ENCODE measurements at regions not wholly inside any gene's neighbourhood (a gene's known extent, or its start where the extent isn't known, plus 50 kb on each side); places are given as distances from the start of the nearest gene placed in this dataset.

- H3K27me3 ChIP-seq (ENCODE audit: control insufficient read depth in 2 of 2, insufficient read depth in 2 of 2, low read length in 2 of 2): no peaks in the 10 kb centered on the region
- H3K27ac ChIP-seq (ENCODE audit: low read depth in 2 of 2, low read length in 2 of 2): no peak overlapping the region
- H3K9me3 ChIP-seq (ENCODE audit: control insufficient read depth in 2 of 2, low read length in 2 of 2): no peaks in the 10 kb centered on the region
- H3K9ac ChIP-seq (ENCODE audit: low read depth in 1 of 2, low read length in 2 of 2): no peak overlapping the region
- H3K36me3 ChIP-seq (ENCODE audit: control insufficient read depth in 2 of 2, insufficient read depth in 2 of 2, low read length in 2 of 2): no peaks in the 10 kb centered on the region
- H3K4me3 ChIP-seq (ENCODE audit: low read length in 2 of 2): no peak overlapping the region
- H3K4me1 ChIP-seq (ENCODE audit: control insufficient read depth in 2 of 2, insufficient read depth in 2 of 2, low read length in 2 of 2): no peaks in the 10 kb centered on the region
Measured at GRCh38 chr5:105508519-105508918, 1945.9 kb upstream of the NUDT12 start.

DNA sequence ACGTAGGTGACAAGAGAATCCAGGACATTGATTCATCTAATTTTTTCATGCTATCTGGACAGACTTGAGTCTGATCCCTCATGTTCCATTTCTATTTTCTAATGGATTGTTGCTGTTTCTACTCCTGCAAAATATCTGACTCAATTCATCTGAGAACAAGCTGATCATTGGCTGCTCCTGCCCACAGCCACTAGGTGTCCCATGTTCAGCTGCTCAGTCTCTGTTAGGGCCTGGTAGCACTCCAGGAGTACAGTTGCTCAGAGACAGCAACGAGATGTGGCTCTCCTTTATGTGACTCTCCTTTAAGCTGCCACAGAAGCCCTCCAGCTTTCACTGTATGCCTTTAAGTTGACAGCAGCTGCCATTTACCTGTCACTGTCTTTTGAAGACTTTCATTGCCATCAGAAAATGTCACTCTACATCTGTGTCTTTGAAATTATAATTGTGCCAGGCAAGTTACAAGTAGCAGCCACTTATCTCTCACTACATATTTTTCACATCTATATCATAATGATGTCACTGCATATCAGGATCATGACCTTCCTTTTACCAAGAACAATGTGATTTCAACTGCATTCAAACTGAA is 1944.2 kb upstream of the NUDT12 start:
- Histone ChIP-seq H3K4me1 (ENCODE audit: control insufficient read depth in 2 of 2, insufficient read depth in 2 of 2, low read length in 2 of 2) (no peaks in the 10 kb centered on the region), H3K27ac (ENCODE audit: low read depth in 2 of 2, low read length in 2 of 2) (no peak overlapping the region), H3K27me3 (ENCODE audit: control insufficient read depth in 2 of 2, insufficient read depth in 2 of 2, low read length in 2 of 2) (no peaks in the 10 kb centered on the region), H3K9me3 (ENCODE audit: control insufficient read depth in 2 of 2, low read length in 2 of 2) (no peaks in the 10 kb centered on the region), H3K4me3 (ENCODE audit: low read length in 2 of 2) (no peak overlapping the region), H3K9ac (ENCODE audit: low read depth in 1 of 2, low read length in 2 of 2) (no peak overlapping the region), H3K36me3 (ENCODE audit: control insufficient read depth in 2 of 2, insufficient read depth in 2 of 2, low read length in 2 of 2) (no peaks in the 10 kb centered on the region)

DNA sequence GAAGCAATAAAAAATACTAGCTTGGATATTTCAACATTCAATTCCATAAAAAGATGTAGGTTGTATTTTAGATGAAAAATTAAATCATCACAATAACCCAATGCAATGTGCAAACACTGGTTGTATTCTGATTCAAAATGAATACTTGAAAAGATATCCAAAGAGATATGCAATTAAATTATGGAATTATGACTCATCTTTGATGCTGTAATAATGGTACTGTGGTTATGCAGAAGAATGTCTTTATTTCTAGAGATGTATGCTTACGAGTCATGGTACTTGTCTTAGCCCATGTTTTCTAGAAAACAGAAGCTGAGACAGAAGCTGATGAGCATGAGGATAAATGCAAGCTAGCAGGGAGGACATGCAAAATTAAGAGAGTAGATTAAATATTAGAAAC is 1941.4 kb upstream of the NUDT12 start:
- no peaks in the 10 kb centered on the region for H3K9me3 ChIP-seq (ENCODE audit: control insufficient read depth in 2 of 2, low read length in 2 of 2)
- no peak overlapping the region for H3K9ac ChIP-seq (ENCODE audit: low read depth in 1 of 2, low read length in 2 of 2)
- H3K27ac ChIP-seq (ENCODE audit: low read depth in 2 of 2, low read length in 2 of 2): no peak overlapping the region
- H3K4me3 ChIP-seq (ENCODE audit: low read length in 2 of 2): no peak overlapping the region
- H3K4me1 ChIP-seq (ENCODE audit: control insufficient read depth in 2 of 2, insufficient read depth in 2 of 2, low read length in 2 of 2): no peaks in the 10 kb centered on the region
- no peaks in the 10 kb centered on the region for H3K36me3 ChIP-seq (ENCODE audit: control insufficient read depth in 2 of 2, insufficient read depth in 2 of 2, low read length in 2 of 2)
- no peaks in the 10 kb centered on the region for H3K27me3 ChIP-seq (ENCODE audit: control insufficient read depth in 2 of 2, insufficient read depth in 2 of 2, low read length in 2 of 2)

DNA sequence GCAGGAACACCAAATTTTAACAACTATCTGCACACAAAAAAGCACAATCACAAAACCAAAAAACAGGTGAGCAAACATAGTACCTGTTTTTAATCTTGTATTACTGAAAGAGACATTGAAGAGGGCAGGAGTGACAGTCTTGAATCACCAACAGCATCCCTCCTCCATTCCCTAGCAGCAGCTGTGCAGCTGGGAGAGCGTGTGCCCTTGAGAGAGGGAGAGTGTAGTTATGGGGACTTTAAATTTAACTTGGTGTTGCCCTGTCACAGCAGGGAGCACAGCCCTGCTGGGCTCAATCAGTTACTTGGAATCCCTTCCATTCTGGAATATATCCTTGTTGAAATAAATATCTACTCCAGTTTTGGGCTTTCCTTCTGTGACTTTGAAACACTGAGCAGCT is 1938.7 kb upstream of the NUDT12 start:
- Histone ChIP-seq H3K27ac (ENCODE audit: low read depth in 2 of 2, low read length in 2 of 2) (no peak overlapping the region), H3K27me3 (ENCODE audit: control insufficient read depth in 2 of 2, insufficient read depth in 2 of 2, low read length in 2 of 2) (no peaks in the 10 kb centered on the region), H3K9ac (ENCODE audit: low read depth in 1 of 2, low read length in 2 of 2) (no peak overlapping the region), H3K4me3 (ENCODE audit: low read length in 2 of 2) (no peak overlapping the region), H3K4me1 (ENCODE audit: control insufficient read depth in 2 of 2, insufficient read depth in 2 of 2, low read length in 2 of 2) (no peaks in the 10 kb centered on the region), H3K36me3 (ENCODE audit: control insufficient read depth in 2 of 2, insufficient read depth in 2 of 2, low read length in 2 of 2) (no peaks in the 10 kb centered on the region), H3K9me3 (ENCODE audit: control insufficient read depth in 2 of 2, low read length in 2 of 2) (no peaks in the 10 kb centered on the region)

DNA sequence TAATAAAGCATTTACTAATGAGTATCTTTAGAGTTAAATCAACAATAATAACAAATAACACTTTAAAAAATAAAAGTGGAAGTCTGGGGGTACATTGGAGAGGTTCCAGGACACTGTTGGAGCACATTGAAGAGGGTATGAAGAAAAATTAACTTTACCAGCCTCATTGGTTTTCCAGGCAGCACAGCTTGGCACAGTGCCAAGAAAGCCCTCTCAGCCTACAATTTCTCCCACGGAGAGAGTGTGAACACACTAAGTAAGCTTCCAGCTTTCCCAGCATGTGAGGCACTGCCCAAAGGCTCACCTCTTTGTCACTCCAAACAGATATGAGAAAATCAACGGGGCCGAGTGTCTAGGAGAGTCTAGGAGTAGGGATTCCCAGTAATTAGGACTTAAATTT is 1912.8 kb upstream of the NUDT12 start:
- Histone ChIP-seq H3K9me3 (ENCODE audit: control insufficient read depth in 2 of 2, low read length in 2 of 2) (no peaks in the 10 kb centered on the region), H3K27ac (ENCODE audit: low read depth in 2 of 2, low read length in 2 of 2) (no peak overlapping the region), H3K36me3 (ENCODE audit: control insufficient read depth in 2 of 2, insufficient read depth in 2 of 2, low read length in 2 of 2) (no peaks in the 10 kb centered on the region), H3K27me3 (ENCODE audit: control insufficient read depth in 2 of 2, insufficient read depth in 2 of 2, low read length in 2 of 2) (no peaks in the 10 kb centered on the region), H3K4me1 (ENCODE audit: control insufficient read depth in 2 of 2, insufficient read depth in 2 of 2, low read length in 2 of 2) (no peaks in the 10 kb centered on the region), H3K4me3 (ENCODE audit: low read length in 2 of 2) (no peak overlapping the region), H3K9ac (ENCODE audit: low read depth in 1 of 2, low read length in 2 of 2) (no peak overlapping the region)

DNA sequence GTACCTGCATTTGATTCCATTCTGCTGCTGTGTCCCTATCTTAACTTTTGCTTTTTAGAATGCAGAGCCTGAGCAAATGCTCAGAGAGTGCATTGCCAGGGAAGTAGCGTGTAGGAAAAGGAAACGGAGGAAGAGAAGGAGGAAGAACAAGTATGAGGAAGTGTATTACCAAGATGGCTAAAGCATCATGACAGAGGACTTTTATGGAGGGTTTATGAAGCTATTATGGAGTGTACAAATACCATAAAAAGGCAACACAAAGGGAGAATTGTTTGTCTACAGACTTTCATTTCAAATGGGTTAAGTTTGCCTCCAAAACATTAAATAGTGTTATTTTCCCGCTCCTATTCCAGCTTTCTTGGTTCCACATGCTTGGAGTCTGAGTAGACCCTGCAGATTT is 1899.8 kb upstream of the NUDT12 start:
- H3K36me3 ChIP-seq (ENCODE audit: control insufficient read depth in 2 of 2, insufficient read depth in 2 of 2, low read length in 2 of 2): no peaks in the 10 kb centered on the region
- no peak overlapping the region for H3K4me3 ChIP-seq (ENCODE audit: low read length in 2 of 2)
- H3K27me3 ChIP-seq (ENCODE audit: control insufficient read depth in 2 of 2, insufficient read depth in 2 of 2, low read length in 2 of 2): no peaks in the 10 kb centered on the region
- H3K9ac ChIP-seq (ENCODE audit: low read depth in 1 of 2, low read length in 2 of 2): no peak overlapping the region
- no peaks in the 10 kb centered on the region for H3K4me1 ChIP-seq (ENCODE audit: control insufficient read depth in 2 of 2, insufficient read depth in 2 of 2, low read length in 2 of 2)
- H3K9me3 ChIP-seq (ENCODE audit: control insufficient read depth in 2 of 2, low read length in 2 of 2): peaks cover 0 to 3% of the 10 kb centered on the region in 2 donors
- H3K27ac ChIP-seq (ENCODE audit: low read depth in 2 of 2, low read length in 2 of 2): no peak overlapping the region

- Histone ChIP-seq H3K4me1 (ENCODE audit: control insufficient read depth in 2 of 2, insufficient read depth in 2 of 2, low read length in 2 of 2) (no peaks in the 10 kb centered on the region), H3K36me3 (ENCODE audit: control insufficient read depth in 2 of 2, insufficient read depth in 2 of 2, low read length in 2 of 2) (no peaks in the 10 kb centered on the region), H3K4me3 (ENCODE audit: low read length in 2 of 2) (no peak overlapping the region), H3K27me3 (ENCODE audit: control insufficient read depth in 2 of 2, insufficient read depth in 2 of 2, low read length in 2 of 2) (no peaks in the 10 kb centered on the region), H3K27ac (ENCODE audit: low read depth in 2 of 2, low read length in 2 of 2) (no peak overlapping the region), H3K9ac (ENCODE audit: low read depth in 1 of 2, low read length in 2 of 2) (no peak overlapping the region), H3K9me3 (ENCODE audit: control insufficient read depth in 2 of 2, low read length in 2 of 2) (peaks cover 0 to 3% of the 10 kb centered on the region in 2 donors)
Measured at GRCh38 chr5:105460721-105461120, 1898.1 kb upstream of the NUDT12 start.

- no peaks in the 10 kb centered on the region for H3K36me3 ChIP-seq (ENCODE audit: control insufficient read depth in 2 of 2, insufficient read depth in 2 of 2, low read length in 2 of 2)
- H3K9ac ChIP-seq (ENCODE audit: low read depth in 1 of 2, low read length in 2 of 2): no peak overlapping the region
- H3K4me3 ChIP-seq (ENCODE audit: low read length in 2 of 2): no peak overlapping the region
- no peak overlapping the region for H3K27ac ChIP-seq (ENCODE audit: low read depth in 2 of 2, low read length in 2 of 2)
- no peaks in the 10 kb centered on the region for H3K27me3 ChIP-seq (ENCODE audit: control insufficient read depth in 2 of 2, insufficient read depth in 2 of 2, low read length in 2 of 2)
- no peaks in the 10 kb centered on the region for H3K9me3 ChIP-seq (ENCODE audit: control insufficient read depth in 2 of 2, low read length in 2 of 2)
- no peaks in the 10 kb centered on the region for H3K4me1 ChIP-seq (ENCODE audit: control insufficient read depth in 2 of 2, insufficient read depth in 2 of 2, low read length in 2 of 2)
Measured at GRCh38 chr5:105453216-105453807, 1890.7 kb upstream of the NUDT12 start.

DNA sequence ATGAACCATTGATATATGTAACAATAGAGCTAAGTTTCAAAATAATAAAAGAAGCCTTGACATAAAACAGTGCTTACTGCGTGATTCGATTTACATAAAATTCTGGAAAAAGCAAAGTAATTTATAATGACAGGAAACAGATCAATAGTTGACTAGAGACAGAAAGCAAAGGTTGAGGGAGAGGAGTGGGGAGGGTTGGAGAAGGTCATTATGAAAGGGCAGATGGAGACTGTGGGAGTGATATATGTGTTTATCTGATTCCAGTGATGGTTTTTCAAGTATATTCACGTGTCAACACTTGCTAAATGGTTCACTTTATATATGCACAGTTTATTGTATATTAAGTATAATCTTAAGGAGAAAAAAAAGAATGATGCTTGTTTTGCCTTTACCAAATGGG is 1885.7 kb upstream of the NUDT12 start:
- no peaks in the 10 kb centered on the region for H3K9me3 ChIP-seq (ENCODE audit: control insufficient read depth in 2 of 2, low read length in 2 of 2)
- H3K4me3 ChIP-seq (ENCODE audit: low read length in 2 of 2): no peak overlapping the region
- no peaks in the 10 kb centered on the region for H3K4me1 ChIP-seq (ENCODE audit: control insufficient read depth in 2 of 2, insufficient read depth in 2 of 2, low read length in 2 of 2)
- no peaks in the 10 kb centered on the region for H3K36me3 ChIP-seq (ENCODE audit: control insufficient read depth in 2 of 2, insufficient read depth in 2 of 2, low read length in 2 of 2)
- H3K9ac ChIP-seq (ENCODE audit: low read depth in 1 of 2, low read length in 2 of 2): no peak overlapping the region
- H3K27ac ChIP-seq (ENCODE audit: low read depth in 2 of 2, low read length in 2 of 2): no peak overlapping the region
- no peaks in the 10 kb centered on the region for H3K27me3 ChIP-seq (ENCODE audit: control insufficient read depth in 2 of 2, insufficient read depth in 2 of 2, low read length in 2 of 2)

DNA sequence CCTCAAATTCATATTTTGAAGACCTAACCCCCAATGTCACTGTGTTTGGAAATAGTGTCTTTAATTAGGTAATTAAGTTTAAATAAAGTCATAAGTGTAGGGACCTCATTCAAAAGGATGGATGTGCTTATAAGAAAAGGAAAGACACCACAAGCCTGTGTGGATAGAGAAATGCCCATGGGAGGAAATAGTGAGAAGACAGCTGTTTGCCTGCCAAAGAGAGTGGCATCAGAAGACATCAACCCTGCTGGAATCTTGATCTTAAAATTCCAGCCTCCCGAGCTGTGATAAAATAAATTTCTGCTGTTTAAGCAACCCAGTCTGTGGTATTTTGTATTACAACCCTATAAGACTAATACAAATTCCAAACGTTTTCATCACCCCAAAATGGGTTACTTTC is 1867.9 kb upstream of the NUDT12 start:
- H3K36me3 ChIP-seq (ENCODE audit: control insufficient read depth in 2 of 2, insufficient read depth in 2 of 2, low read length in 2 of 2): no peaks in the 10 kb centered on the region
- H3K27ac ChIP-seq (ENCODE audit: low read depth in 2 of 2, low read length in 2 of 2): no peak overlapping the region
- H3K4me3 ChIP-seq (ENCODE audit: low read length in 2 of 2): no peak overlapping the region
- H3K9me3 ChIP-seq (ENCODE audit: control insufficient read depth in 2 of 2, low read length in 2 of 2): no peaks in the 10 kb centered on the region
- no peaks in the 10 kb centered on the region for H3K4me1 ChIP-seq (ENCODE audit: control insufficient read depth in 2 of 2, insufficient read depth in 2 of 2, low read length in 2 of 2)
- no peak overlapping the region for H3K9ac ChIP-seq (ENCODE audit: low read depth in 1 of 2, low read length in 2 of 2)
- H3K27me3 ChIP-seq (ENCODE audit: control insufficient read depth in 2 of 2, insufficient read depth in 2 of 2, low read length in 2 of 2): no peaks in the 10 kb centered on the region
